Ishikawa (cell line): ENCODE measurements at regions not wholly inside any gene's neighbourhood (a gene's known extent, or its start where the extent isn't known, plus 50 kb on each side); places are given as distances from the start of the nearest gene placed in this dataset.

Source experiments
- CEBPB ChIP-seq: IDR thresholded peaks from 2 replicates; pipeline ENCODE4 v1.6.1; 2012
- CREB1 ChIP-seq: IDR thresholded peaks from 2 replicates; pipeline ENCODE4 v1.6.1; 2012; ENCODE audit warnings: low read depth
- EGR1 ChIP-seq: IDR thresholded peaks from 2 replicates; pipeline ENCODE4 v1.6.1; 2012
- EP300 ChIP-seq: IDR thresholded peaks from 2 replicates; pipeline ENCODE4 v1.6.1; 2012; ENCODE audit warnings: borderline replicate concordance
- FOXM1 ChIP-seq: IDR thresholded peaks from 2 replicates; pipeline ENCODE4 v1.6.1; 2012; ENCODE audit warnings: low read depth, borderline replicate concordance
- RAD21 ChIP-seq: IDR thresholded peaks from 2 replicates; pipeline ENCODE4 v1.6.1; 2012; ENCODE audit warnings: low read depth
- TAF1 ChIP-seq: IDR thresholded peaks from 2 replicates; pipeline ENCODE4 v1.6.1; 2012; ENCODE audit warnings: low read depth, mild to moderate bottlenecking
- TEAD4 ChIP-seq: IDR thresholded peaks from 2 replicates; pipeline ENCODE4 v1.6.1; 2012
- TF ChIP-seq, protein P1 (sequence below): IDR thresholded peaks from 2 replicates; pipeline ENCODE4 v1.6.1; 2012; ENCODE audit warnings: low read depth, mild to moderate bottlenecking
- TF ChIP-seq, protein P2 (sequence below): IDR thresholded peaks from 2 replicates; pipeline ENCODE4 v1.6.1; 2012

DNA sequence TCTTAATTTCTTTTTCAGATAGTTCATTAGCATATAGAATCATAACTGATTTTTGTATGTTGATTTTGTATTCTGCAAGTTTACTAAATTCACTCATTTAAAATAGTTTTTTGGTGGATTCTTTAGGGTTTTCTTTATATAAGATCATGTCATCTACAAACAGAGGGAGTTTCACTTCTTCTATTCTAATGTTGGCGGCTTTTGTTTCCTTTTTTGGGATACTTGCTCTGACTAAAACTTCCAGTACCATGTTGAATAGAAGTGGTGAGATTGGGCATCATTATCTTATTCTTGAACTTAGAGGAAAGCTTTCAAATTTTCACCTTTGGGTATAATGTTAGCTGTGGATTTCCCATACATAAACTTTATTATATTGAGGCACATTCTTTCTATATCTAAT lies 296.9 kb downstream of the BCKDHB start:
- TF ChIP-seq EP300 (no peak), FOXM1 (no peak), TAF1 (no peak), CEBPB (no peak), TEAD4 (no peak), CREB1 (no peak), RAD21 (no peak), EGR1 (no peak)
- TF ChIP-seq, protein P1, sequence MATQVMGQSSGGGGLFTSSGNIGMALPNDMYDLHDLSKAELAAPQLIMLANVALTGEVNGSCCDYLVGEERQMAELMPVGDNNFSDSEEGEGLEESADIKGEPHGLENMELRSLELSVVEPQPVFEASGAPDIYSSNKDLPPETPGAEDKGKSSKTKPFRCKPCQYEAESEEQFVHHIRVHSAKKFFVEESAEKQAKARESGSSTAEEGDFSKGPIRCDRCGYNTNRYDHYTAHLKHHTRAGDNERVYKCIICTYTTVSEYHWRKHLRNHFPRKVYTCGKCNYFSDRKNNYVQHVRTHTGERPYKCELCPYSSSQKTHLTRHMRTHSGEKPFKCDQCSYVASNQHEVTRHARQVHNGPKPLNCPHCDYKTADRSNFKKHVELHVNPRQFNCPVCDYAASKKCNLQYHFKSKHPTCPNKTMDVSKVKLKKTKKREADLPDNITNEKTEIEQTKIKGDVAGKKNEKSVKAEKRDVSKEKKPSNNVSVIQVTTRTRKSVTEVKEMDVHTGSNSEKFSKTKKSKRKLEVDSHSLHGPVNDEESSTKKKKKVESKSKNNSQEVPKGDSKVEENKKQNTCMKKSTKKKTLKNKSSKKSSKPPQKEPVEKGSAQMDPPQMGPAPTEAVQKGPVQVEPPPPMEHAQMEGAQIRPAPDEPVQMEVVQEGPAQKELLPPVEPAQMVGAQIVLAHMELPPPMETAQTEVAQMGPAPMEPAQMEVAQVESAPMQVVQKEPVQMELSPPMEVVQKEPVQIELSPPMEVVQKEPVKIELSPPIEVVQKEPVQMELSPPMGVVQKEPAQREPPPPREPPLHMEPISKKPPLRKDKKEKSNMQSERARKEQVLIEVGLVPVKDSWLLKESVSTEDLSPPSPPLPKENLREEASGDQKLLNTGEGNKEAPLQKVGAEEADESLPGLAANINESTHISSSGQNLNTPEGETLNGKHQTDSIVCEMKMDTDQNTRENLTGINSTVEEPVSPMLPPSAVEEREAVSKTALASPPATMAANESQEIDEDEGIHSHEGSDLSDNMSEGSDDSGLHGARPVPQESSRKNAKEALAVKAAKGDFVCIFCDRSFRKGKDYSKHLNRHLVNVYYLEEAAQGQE: no peak
- TF ChIP-seq, protein P2, sequence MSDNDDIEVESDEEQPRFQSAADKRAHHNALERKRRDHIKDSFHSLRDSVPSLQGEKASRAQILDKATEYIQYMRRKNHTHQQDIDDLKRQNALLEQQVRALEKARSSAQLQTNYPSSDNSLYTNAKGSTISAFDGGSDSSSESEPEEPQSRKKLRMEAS: no peak
